VCaP (cell line): ENCODE measurements at regions not wholly inside any gene's neighbourhood (a gene's known extent, or its start where the extent isn't known, plus 50 kb on each side); places are given as distances from the start of the nearest gene placed in this dataset.

Source experiments
- H3K27ac ChIP-seq: fragments of 450-650 bp; 2 replicates; pipeline ENCODE4 v1.5.1; 2017
- TF ChIP-seq, protein P1 (sequence below): fragments of 450-650 bp; conservative IDR thresholded peaks from 2 replicates; pipeline ENCODE4 v1.5.1; 2017; ENCODE audit warnings: mild to moderate bottlenecking, moderate library complexity

DNA sequence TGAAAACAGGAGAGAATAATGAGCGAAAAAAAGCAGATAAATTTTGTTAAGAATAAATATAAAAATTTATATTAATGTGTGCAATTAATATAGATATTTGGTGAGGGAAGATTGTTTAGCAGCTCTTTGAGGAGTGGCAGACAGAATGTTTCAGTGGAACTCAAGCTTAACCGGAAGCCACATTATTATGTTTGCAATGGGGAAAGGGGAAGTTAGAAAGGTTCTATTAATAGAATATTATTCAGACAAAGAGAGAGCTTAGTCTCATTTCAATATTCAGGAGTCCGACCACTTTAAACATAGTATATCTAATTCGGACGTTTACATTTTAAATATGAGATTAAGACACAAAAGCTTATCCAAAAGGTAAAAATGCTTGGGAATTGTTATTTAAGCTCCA is 81.6 kb upstream of the KHDRBS2 start:
- TF ChIP-seq, protein P1, sequence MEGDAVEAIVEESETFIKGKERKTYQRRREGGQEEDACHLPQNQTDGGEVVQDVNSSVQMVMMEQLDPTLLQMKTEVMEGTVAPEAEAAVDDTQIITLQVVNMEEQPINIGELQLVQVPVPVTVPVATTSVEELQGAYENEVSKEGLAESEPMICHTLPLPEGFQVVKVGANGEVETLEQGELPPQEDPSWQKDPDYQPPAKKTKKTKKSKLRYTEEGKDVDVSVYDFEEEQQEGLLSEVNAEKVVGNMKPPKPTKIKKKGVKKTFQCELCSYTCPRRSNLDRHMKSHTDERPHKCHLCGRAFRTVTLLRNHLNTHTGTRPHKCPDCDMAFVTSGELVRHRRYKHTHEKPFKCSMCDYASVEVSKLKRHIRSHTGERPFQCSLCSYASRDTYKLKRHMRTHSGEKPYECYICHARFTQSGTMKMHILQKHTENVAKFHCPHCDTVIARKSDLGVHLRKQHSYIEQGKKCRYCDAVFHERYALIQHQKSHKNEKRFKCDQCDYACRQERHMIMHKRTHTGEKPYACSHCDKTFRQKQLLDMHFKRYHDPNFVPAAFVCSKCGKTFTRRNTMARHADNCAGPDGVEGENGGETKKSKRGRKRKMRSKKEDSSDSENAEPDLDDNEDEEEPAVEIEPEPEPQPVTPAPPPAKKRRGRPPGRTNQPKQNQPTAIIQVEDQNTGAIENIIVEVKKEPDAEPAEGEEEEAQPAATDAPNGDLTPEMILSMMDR = no peak
- H3K27ac ChIP-seq = no peak overlapping the region

GRCh38 chr6:62362097-62362496 is 76.1 kb upstream of the KHDRBS2 start:
- no peak overlapping the region for H3K27ac ChIP-seq
- TF ChIP-seq, protein P1 = no peak

DNA sequence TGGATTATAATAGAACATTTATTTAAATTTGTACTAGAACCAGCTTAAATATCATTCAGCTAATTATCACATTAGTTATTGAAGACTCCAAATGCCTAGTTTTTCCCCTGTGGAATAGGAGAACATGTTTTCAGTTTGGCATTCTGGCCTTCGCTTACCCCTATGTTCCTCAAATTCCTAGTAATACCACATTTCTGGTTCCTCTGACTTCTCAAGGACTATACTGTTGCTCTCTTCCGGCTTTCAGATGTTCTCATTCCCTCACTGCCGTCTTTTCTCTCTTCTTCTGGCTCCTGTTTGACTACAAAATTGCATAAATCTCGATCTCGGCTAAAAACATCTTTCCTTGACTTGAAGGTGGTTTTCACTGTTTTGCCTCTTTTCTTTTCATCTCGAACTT is 71.8 kb upstream of the KHDRBS2 start:
- no peak overlapping the region for H3K27ac ChIP-seq
- TF ChIP-seq, protein P1 = no peak

DNA sequence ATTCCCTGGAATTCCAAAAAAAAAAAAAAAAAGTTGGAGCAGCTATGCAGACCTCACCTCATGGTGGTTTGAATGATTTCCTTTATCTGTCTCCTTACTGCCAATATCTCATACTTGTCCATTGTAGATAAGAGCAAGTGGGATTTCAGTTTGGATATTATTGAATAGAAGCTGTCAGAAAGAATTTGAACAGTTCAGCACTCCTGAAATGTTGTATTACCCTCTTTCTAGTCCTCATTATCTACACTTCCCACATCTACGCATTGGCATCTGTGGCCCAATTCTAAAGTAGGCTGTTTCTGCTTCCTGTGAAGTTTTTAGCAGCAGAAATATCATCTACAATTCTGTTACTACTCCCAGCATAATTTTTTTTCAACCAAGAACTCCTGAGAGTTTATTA is 68.2 kb upstream of the KHDRBS2 start:
- TF ChIP-seq, protein P1 = no peak
- H3K27ac ChIP-seq = no peak overlapping the region

DNA sequence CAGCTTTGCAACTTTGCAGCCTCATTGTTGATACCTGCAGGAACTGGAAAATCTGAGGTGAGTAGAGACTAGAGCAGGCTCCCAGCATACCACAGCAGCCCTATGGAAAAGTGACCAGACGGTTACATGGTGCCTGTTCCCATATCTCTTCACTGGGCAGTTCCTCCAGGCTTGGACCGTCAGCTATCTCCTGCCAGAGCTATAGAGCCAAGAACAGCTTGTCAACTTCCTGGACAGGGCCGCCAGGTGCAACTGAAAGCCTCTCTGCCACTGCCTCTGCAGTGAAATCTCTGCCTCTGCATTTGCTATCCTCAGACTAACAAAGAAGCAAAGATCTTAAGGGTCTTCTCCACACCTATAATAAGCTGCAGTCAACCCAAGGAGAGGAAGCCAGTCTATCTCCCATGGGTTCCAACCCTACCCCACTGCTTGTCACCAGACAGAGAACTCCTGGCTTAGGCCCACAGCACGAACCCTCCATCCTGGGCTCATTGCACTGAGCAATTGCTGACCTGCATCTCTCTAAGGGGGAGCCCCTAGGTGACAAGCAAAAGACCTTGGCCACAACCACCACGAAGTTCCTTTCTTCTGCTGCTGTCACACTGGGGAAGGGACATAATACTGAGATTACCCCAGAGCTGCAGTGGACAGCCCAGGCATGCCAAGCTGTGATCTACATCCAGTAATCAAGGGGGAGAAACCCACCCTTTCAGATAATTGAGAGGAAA is 60.1 kb upstream of the KHDRBS2 start:
- no peak overlapping the region for H3K27ac ChIP-seq
- TF ChIP-seq, protein P1 = no peak

- H3K27ac ChIP-seq = no peak overlapping the region
- TF ChIP-seq, protein P1 = no peak
These were observed 59.4 kb upstream of the KHDRBS2 start for GRCh38 chr6:62345446-62345845.

GRCh38 chr6:62344850-62345249 is 58.8 kb upstream of the KHDRBS2 start:
- TF ChIP-seq, protein P1 = no peak
- no peak overlapping the region for H3K27ac ChIP-seq
